Stimulated activated naive B cell treated with anti-CD40 and anti-IgM and Interleukin-4, amounts not matched to agents 10 μg/mL and 1 μg/mL and 100 μg/mL, for 72 hours (primary cell): ENCODE measurements at regions not wholly inside any gene's neighbourhood (a gene's known extent, or its start where the extent isn't known, plus 50 kb on each side); places are given as distances from the start of the nearest gene placed in this dataset.
A peak's percentile ranks its signal among the peaks of the same experiment; 100 is the strongest.

Experiments
- ATAC-seq, 2 donors: fragments of 150-1000 bp; cut with Tn5 transposase; replicated peaks; 2 replicates each; pipeline ENCODE4 v1.10.0; 2021; ENCODE audit warnings: moderate library complexity in 1 of 2
- DNase-seq: peaks from one replicate; pipeline ENCODE4 v3.0.0; 2021
- H3K27ac Mint-ChIP-seq: one replicate; pipeline ENCODE4 v1.8.0; 2022; ENCODE audit warnings: mild to moderate bottlenecking, mixed read lengths
- H3K27me3 Mint-ChIP-seq, 2 donors: one replicate each; pipeline ENCODE4 v1.8.0; 2022; ENCODE audit warnings: mixed read lengths in 2 of 2
- H3K36me3 Mint-ChIP-seq, 2 donors: one replicate each; pipeline ENCODE4 v1.8.0; 2022; ENCODE audit warnings: mixed read lengths in 2 of 2, mild to moderate bottlenecking in 1 of 2
- H3K4me1 Mint-ChIP-seq, 2 donors: one replicate each; pipeline ENCODE4 v1.8.0; 2022; ENCODE audit warnings: mixed read lengths in 2 of 2, mild to moderate bottlenecking in 1 of 2
- H3K4me3 Mint-ChIP-seq, 2 donors: one replicate each; pipeline ENCODE4 v1.8.0; 2022; ENCODE audit warnings: mild to moderate bottlenecking in 2 of 2, mixed read lengths in 2 of 2, moderate library complexity in 1 of 2
- H3K9me3 Mint-ChIP-seq, 2 donors: one replicate each; pipeline ENCODE4 v1.8.0; 2022; ENCODE audit warnings: mixed read lengths in 2 of 2, mild to moderate bottlenecking in 1 of 2

- no peak overlapping the region for H3K4me3 Mint-ChIP-seq
- ATAC-seq (no peak), DNase-seq (no peak)
- H3K27ac Mint-ChIP-seq, result no peak overlapping the region
- peaks cover 0 to 14% of the 10 kb centered on the region in 2 donors for H3K27me3 Mint-ChIP-seq
- H3K36me3 Mint-ChIP-seq, result no peaks in the 10 kb centered on the region
- H3K4me1 Mint-ChIP-seq, result no peaks in the 10 kb centered on the region
- H3K9me3 Mint-ChIP-seq, result no peaks in the 10 kb centered on the region
Measured at GRCh38 chr1:228980232-228980937, 245.1 kb downstream of the RHOU start.

- DNase-seq (no peak), ATAC-seq (no peak)
- no peak overlapping the region for H3K4me3 Mint-ChIP-seq
- H3K27ac Mint-ChIP-seq, result no peak overlapping the region
- H3K27me3 Mint-ChIP-seq, result peaks cover 0 to 8% of the 10 kb centered on the region in 2 donors
- no peaks in the 10 kb centered on the region for H3K36me3 Mint-ChIP-seq
- no peaks in the 10 kb centered on the region for H3K9me3 Mint-ChIP-seq
- H3K4me1 Mint-ChIP-seq, result peaks cover 2 to 8% of the 10 kb centered on the region in 2 donors
Measured at GRCh38 chr1:228982637-228983036, 247.4 kb downstream of the RHOU start.

GRCh38 chr1:228983231-228983660 lies 248.0 kb downstream of the RHOU start:
- Mint-ChIP-seq H3K9me3 (no peaks in the 10 kb centered on the region), H3K4me3 (no peak overlapping the region), H3K36me3 (no peaks in the 10 kb centered on the region), H3K27me3 (peaks cover 0 to 5% of the 10 kb centered on the region in 2 donors), H3K4me1 (peaks cover 2 to 13% of the 10 kb centered on the region in 2 donors), H3K27ac (no peak overlapping the region)
- ATAC-seq, result no peak
- no peak for DNase-seq

GRCh38 chr1:228983661-228984060 lies 248.4 kb downstream of the RHOU start:
- no peaks in the 10 kb centered on the region for H3K9me3 Mint-ChIP-seq
- ATAC-seq (no peak), DNase-seq (no peak)
- no peaks in the 10 kb centered on the region for H3K36me3 Mint-ChIP-seq
- no peak overlapping the region for H3K27ac Mint-ChIP-seq
- no peak overlapping the region for H3K4me3 Mint-ChIP-seq
- H3K27me3 Mint-ChIP-seq, result peaks cover 0 to 5% of the 10 kb centered on the region in 2 donors
- peaks cover 2 to 15% of the 10 kb centered on the region in 2 donors for H3K4me1 Mint-ChIP-seq

GRCh38 chr1:228984107-228984506 lies 248.8 kb downstream of the RHOU start:
- Mint-ChIP-seq H3K36me3 (no peaks in the 10 kb centered on the region), H3K4me1 (peaks cover 2 to 20% of the 10 kb centered on the region in 2 donors), H3K27me3 (peaks cover 0 to 5% of the 10 kb centered on the region in 2 donors), H3K4me3 (no peak overlapping the region), H3K27ac (no peak overlapping the region), H3K9me3 (no peaks in the 10 kb centered on the region)
- no peak for DNase-seq
- ATAC-seq, result no peak

GRCh38 chr1:228984646-228985631 lies 249.7 kb downstream of the RHOU start:
- H3K36me3 Mint-ChIP-seq, result no peaks in the 10 kb centered on the region
- no peak overlapping the region for H3K4me3 Mint-ChIP-seq
- H3K9me3 Mint-ChIP-seq, result no peaks in the 10 kb centered on the region
- no peak for DNase-seq
- no peak overlapping the region for H3K27ac Mint-ChIP-seq
- ATAC-seq, result no peak
- H3K27me3 Mint-ChIP-seq, result peaks cover 0 to 1% of the 10 kb centered on the region in 2 donors
- peaks cover 6 to 28% of the 10 kb centered on the region in 2 donors for H3K4me1 Mint-ChIP-seq

- Mint-ChIP-seq H3K4me1 (peaks cover 13 to 35% of the 10 kb centered on the region in 2 donors), H3K36me3 (no peaks in the 10 kb centered on the region), H3K27ac (no peak overlapping the region), H3K27me3 (no peaks in the 10 kb centered on the region), H3K9me3 (no peaks in the 10 kb centered on the region), H3K4me3 (no peak overlapping the region)
- ATAC-seq (no peak), DNase-seq (no peak)
Measured at GRCh38 chr1:228985661-228986060, 250.4 kb downstream of the RHOU start.

GRCh38 chr1:228986093-228986904 lies 251.0 kb downstream of the RHOU start:
- DNase-seq, result no peak
- no peaks in the 10 kb centered on the region for H3K9me3 Mint-ChIP-seq
- no peaks in the 10 kb centered on the region for H3K27me3 Mint-ChIP-seq
- peaks cover 13 to 37% of the 10 kb centered on the region in 2 donors for H3K4me1 Mint-ChIP-seq
- H3K27ac Mint-ChIP-seq, result no peak overlapping the region
- no peak overlapping the region for H3K4me3 Mint-ChIP-seq
- ATAC-seq, result peak in 1 of 2 donors; percentile 28
- no peaks in the 10 kb centered on the region for H3K36me3 Mint-ChIP-seq

GRCh38 chr1:228987286-228987685 lies 252.0 kb downstream of the RHOU start:
- DNase-seq (no peak), ATAC-seq (no peak)
- Mint-ChIP-seq H3K9me3 (no peaks in the 10 kb centered on the region), H3K36me3 (no peaks in the 10 kb centered on the region), H3K4me1 (peaks cover 13 to 37% of the 10 kb centered on the region in 2 donors), H3K27me3 (no peaks in the 10 kb centered on the region), H3K4me3 (no peak overlapping the region), H3K27ac (no peak overlapping the region)

GRCh38 chr1:228987736-228988506 lies 252.6 kb downstream of the RHOU start:
- H3K4me3 Mint-ChIP-seq, result no peak overlapping the region
- ATAC-seq (no peak), DNase-seq (no peak)
- H3K27me3 Mint-ChIP-seq, result no peaks in the 10 kb centered on the region
- no peak overlapping the region for H3K27ac Mint-ChIP-seq
- no peaks in the 10 kb centered on the region for H3K36me3 Mint-ChIP-seq
- no peaks in the 10 kb centered on the region for H3K9me3 Mint-ChIP-seq
- H3K4me1 Mint-ChIP-seq, result peaks cover 13 to 37% of the 10 kb centered on the region in 2 donors

GRCh38 chr1:228988664-228989063 lies 253.4 kb downstream of the RHOU start:
- Mint-ChIP-seq H3K4me1 (peaks cover 13 to 37% of the 10 kb centered on the region in 2 donors), H3K36me3 (no peaks in the 10 kb centered on the region), H3K27me3 (no peaks in the 10 kb centered on the region), H3K27ac (no peak overlapping the region), H3K4me3 (no peak overlapping the region), H3K9me3 (no peaks in the 10 kb centered on the region)
- DNase-seq, result no peak
- no peak for ATAC-seq

GRCh38 chr1:228989176-228989575 lies 253.9 kb downstream of the RHOU start:
- no peaks in the 10 kb centered on the region for H3K36me3 Mint-ChIP-seq
- H3K9me3 Mint-ChIP-seq, result no peaks in the 10 kb centered on the region
- no peak overlapping the region for H3K27ac Mint-ChIP-seq
- no peak overlapping the region for H3K4me3 Mint-ChIP-seq
- DNase-seq (no peak), ATAC-seq (no peak)
- peaks cover 13 to 37% of the 10 kb centered on the region in 2 donors for H3K4me1 Mint-ChIP-seq
- no peaks in the 10 kb centered on the region for H3K27me3 Mint-ChIP-seq

- H3K9me3 Mint-ChIP-seq, result no peaks in the 10 kb centered on the region
- peaks cover 13 to 37% of the 10 kb centered on the region in 2 donors for H3K4me1 Mint-ChIP-seq
- H3K36me3 Mint-ChIP-seq, result no peaks in the 10 kb centered on the region
- no peaks in the 10 kb centered on the region for H3K27me3 Mint-ChIP-seq
- ATAC-seq (no peak), DNase-seq (no peak)
- no peak overlapping the region for H3K4me3 Mint-ChIP-seq
- peak overlapping the region; percentile 20 for H3K27ac Mint-ChIP-seq
Measured at GRCh38 chr1:228989676-228989991, 254.4 kb downstream of the RHOU start.
